ENCODE measurements at regions not wholly inside any gene's neighbourhood (a gene's known extent, or its start where the extent isn't known, plus 50 kb on each side); places are given as distances from the start of the nearest gene placed in this dataset.

DNA sequence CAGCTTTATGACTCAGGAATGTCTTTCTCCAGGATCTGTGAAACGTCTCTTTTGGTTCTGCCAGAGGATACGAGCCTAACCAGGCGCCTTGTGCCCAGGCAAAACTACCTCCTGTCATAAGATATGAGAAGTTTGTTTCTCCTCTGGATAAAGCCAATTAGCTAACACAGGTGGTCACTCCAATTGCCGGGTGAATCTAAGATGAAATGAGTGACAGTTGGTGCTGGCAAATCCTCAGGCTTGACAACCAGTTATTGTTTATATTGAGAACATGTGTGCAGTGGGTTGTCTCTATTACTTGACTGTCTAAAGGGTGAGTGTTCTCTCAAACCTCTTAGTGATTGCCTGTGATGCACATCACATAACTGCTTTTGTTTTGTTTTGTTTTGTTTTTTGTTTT, 449.1 kb downstream of the XPNPEP1 start:
- DNase-seq: no peak

DNA sequence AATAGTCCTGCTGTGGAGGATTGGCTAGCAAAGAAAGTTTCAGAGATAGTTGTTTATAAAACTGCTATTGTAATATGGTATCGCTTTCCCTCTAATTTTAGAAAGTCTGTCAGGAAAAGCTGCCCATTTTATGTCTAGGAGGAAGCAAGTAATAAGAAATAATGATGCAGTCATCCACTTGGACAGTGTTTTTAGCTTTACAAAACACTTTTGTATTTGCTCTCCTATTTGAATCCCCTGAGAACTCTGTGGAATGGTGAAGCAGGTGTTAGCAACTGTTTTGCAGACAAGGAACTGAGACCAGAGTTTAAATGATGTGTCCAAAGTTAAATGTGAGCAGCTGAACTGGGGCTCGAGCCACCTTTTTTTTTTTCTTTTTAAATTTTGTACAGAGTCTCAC, 455.8 kb downstream of the XPNPEP1 start:
- no peak for DNase-seq

DNA sequence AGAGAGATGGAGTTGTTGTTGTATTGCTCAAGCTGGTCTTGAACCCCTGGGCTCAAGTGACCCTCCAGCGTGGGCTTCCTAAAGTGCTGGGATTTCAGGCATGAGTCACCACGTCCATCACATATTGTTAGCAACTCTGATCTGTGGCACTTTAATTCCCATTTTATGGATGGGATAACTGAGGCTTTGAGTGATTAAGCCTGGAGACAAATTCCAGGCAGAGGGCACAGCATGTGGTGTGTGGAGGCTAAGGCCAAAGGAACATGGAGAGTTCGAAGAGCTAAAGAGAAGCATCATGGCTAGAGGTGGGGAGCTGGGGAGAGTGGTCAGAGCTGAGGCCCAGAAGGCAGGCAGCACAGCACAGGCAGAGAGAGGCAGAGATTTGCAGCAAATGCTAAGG, 458.4 kb downstream of the XPNPEP1 start:
- no peak for DNase-seq

GRCh38 chr10:109457302-109457638, 466.0 kb downstream of the XPNPEP1 start:
- DNase-seq: no peak

DNA sequence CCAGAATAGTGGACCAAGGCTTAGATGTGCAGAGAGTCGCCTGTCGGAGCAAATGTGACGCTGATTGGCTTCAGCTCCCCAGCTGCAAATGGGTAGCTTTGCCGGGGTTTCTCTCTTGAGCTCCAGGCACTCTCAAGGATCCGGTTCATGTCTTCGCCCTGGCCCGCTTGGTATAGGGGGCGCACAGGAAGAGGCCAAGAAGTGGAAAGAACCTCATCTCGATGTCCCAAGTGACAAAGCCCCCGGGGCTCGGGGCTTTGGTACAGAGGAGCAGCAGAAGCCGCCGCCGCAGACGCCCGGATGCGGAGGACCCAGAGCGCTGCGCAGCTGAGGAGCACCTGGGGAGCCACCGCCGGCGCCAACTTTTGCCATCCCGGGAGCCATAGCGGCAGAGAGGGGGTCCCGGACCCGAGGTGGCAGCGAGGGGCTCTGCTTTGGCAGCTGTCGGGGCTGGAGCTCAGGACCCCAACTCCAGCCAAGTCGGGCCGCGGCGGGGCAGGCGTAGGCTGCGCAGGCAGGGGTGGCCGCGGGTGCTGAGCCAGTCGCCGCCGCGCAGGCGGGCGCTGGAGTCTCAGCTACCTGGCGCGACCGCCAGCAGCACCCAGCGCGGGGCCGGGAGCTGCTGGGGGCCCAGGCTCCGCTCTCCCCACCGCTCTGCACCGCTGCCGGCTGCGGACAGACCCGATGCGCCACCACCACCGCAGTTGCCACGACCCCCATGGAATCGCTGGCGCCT, 466.6 kb downstream of the XPNPEP1 start:
- no peak for DNase-seq

DNA sequence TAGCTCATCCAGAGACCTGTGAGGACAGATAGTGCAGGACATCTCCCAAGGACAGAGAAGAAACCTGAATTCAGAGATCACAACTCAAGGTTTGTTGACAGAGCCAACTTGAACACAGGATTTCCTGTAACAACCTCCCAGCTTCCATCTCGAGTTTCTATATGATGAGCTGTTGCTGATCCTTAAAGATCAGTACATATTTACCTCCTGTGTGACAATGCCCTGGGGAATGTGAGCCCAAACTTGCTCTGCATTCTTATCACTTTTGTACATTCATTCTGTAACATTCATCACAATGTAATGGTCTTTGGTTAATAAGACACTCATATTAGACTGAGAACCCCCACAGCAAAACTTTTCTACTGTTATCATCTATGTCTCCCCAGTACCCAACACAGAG, 468.6 kb downstream of the XPNPEP1 start:
- no peak for DNase-seq

GRCh38 chr10:109451879-109452278, 471.4 kb downstream of the XPNPEP1 start:
- no peak for DNase-seq

DNA sequence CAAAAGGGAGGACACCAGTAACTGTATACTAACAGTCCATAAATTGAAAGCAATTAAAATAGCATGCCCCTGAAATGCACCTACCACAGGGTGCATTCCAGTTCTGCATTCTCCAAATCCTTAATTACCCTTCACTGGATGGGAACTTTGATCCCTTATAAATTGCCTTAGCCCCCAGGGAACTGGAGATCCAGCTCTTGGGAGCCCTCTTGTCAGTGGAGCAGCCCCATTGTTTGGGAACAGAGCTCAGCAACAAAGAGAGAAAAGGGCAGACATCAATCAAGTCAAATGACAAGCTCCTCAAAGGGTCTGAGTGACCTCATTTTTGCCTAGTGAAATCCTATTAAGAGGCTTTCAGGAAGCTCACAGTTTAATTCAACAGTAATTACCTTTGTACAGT, 472.6 kb downstream of the XPNPEP1 start:
- DNase-seq: no peak

DNA sequence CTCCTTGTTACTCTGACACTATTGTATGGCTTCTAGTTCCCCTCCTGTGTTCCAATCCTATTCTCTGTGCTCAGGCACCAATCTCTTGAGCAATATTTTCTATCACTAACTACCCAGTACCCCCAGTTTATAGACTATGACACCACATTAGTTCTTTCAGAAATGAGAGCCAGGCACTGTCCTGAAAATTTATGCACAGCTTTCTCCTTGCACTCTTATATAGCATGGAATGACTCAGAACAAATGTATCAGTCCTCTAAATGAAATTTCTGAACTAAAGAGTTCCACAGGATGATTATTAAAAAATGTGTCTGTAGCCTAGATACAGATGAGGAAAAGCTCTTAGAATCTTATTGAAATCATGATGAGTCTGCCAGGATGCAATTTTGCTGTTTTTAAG, 489.9 kb downstream of the XPNPEP1 start:
- DNase-seq: no peak

GRCh38 chr10:109432281-109432680, 491.0 kb downstream of the XPNPEP1 start:
- no peak for DNase-seq

GRCh38 chr10:109430799-109431198, 492.5 kb downstream of the XPNPEP1 start:
- DNase-seq: no peak

DNA sequence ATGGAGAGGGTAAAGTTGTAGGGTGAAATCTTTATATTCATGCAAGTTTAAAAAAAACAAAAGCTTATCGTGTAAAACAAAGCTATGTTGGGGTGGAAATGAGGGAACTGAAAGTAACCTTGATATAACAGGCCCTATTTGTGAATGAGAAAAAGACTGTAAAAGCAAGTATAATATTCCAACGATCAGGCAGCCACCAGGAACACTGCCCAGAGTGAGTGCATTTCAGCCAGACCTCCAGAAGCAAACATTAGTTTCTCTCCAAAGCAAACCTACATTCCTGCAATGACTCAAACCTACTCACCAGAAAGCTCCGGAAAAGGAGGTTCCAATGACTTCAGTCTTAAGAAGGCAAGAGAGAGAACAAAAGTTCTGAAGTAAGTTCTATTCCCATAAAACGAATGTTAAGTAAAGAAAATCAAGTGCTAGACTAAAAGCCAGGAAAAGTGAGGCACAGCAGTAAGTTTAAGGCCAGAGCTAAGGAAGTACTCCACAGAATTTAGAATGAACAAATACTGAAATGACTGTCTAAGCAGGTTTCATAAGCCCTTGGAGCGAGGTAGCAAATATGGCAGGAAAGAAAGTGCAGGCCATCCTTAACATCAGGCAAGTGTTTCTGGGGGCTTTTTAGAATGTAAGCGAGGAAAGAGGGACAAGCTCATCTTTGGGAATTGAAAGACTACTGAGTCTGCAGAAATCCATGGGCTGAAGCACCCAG, 493.1 kb downstream of the XPNPEP1 start:
- no peak for DNase-seq

GRCh38 chr10:109428775-109429491, 494.4 kb downstream of the XPNPEP1 start:
- DNase-seq: no peak

GRCh38 chr10:109427411-109427810, 495.9 kb downstream of the XPNPEP1 start:
- DNase-seq: no peak

GRCh38 chr10:109426987-109427386, 496.3 kb downstream of the XPNPEP1 start:
- DNase-seq: no peak

GRCh38 chr10:109418795-109419194, 504.5 kb downstream of the XPNPEP1 start:
- DNase-seq: no peak

DNA sequence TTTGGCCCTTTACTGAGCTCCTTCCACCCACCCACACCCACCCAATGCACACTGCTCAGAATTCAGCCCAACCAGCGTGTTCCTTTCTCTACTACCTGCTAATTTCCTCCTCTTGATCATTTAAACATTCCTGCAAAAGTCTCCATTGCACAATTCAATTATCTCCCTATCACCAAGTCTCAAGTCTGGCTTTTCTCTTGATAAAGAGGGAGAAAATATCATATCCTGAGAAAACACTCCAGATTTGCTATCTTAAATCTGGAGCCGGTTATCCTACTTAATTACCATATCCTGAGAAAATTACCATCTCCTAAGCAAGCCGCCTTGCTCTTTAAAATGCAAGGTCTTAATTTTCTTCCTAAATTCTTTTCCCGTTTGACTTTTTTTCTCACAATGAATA, 505.5 kb downstream of the XPNPEP1 start:
- DNase-seq: no peak

DNA sequence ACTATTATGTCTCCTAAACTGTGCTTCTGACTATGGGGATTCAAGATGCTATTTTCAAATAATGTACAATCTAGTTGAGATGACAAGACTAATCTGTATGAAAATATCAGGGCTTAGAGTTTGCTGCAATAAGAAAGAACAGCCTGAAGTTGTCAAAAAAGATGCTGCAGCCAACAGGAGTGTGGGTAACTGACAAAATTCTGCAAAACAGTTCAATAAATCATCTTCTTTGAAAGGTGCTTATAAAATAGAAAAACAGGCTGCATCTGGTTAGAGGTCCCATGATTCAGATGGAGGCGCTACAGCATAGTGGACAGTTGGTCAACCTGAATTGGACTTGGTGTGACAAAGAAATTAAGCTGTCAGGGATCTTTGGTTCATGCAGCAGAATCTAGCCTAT, 511.0 kb downstream of the XPNPEP1 start:
- no peak for DNase-seq

- DNase-seq: no peak
Measured at GRCh38 chr10:109411917-109412316, 511.4 kb downstream of the XPNPEP1 start.

DNA sequence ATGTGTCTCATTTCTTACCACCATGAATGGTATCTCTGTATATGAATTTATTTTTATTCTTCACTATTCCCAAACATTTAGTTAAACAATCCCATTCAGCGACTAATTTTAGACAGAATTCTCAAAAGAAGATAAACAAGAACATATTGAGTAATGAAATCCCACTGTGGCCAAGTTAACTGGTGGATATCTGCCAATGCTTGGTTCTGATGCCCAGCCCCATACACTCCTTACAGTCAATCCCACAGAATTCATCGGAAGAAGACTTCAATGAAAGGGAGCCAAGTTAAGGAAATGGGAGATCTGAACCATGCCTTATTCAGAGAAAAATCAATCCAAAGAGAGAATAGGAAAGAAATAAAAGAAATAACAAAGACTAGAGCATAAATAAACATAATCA, 518.0 kb downstream of the XPNPEP1 start:
- DNase-seq: no peak

GRCh38 chr10:109403551-109403950, 519.8 kb downstream of the XPNPEP1 start:
- no peak for DNase-seq

GRCh38 chr10:109393425-109393824, 529.9 kb downstream of the XPNPEP1 start:
- no peak for DNase-seq

DNA sequence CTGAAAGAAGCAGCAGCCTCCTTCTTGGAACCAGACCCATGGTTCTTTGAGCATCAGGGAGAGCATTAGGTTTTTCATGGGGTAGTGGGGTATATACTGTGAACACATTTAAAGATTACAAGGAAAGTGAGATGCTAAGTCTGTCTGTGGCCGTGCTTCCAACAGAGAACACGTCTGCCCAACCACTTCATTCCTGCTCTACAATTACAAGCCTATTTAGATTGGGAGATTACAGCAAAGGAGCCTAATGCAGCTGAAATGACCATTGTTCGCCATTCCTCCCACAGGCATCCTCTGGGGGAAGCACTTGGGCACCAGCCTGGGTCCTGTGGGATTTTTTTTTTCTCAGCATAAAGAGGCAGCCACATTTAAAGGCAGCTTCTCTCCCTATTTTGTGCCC, 536.4 kb downstream of the XPNPEP1 start:
- no peak for DNase-seq

DNA sequence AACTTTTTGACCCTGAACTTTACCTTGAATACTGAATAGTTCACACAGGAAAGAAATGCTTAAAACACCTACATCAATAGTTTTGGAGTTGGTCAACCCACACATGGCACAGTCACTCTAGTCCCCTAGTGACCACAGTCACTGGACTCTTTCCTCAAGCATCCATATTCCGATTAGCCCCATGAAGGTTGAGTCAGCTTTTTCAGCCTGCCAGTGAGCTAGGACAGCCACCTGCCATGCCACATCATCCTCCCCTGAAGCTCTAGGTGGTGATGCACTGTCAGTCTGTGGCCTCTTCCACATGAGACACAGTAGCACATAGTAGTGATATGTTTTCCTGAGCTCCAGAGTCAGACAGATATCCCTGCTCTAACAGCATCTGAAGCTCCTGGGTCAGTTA, 537.2 kb downstream of the XPNPEP1 start:
- DNase-seq: no peak
